Large intestine (tissue), 3 donors: ENCODE measurements at regions not wholly inside any gene's neighbourhood (a gene's known extent, or its start where the extent isn't known, plus 50 kb on each side); places are given as distances from the start of the nearest gene placed in this dataset.

Experiments used
- DNase-seq, 2 donors: peaks; one replicate each; pipeline versions ENCODE4 v3.0.0 to v3.0.0-alpha.2; 2013
- H3K27ac ChIP-seq: one replicate; pipeline ENCODE4 v1.5.1; 2013; ENCODE audit warnings: low read length
- H3K27me3 ChIP-seq: 2 replicates; pipeline ENCODE4 v1.6.1; 2013; ENCODE audit warnings: low read length; ENCODE audit not compliant: control insufficient read depth, insufficient read depth
- H3K36me3 ChIP-seq: 2 replicates; pipeline ENCODE4 v1.6.1; 2013; ENCODE audit warnings: low read length; ENCODE audit not compliant: control insufficient read depth, insufficient read depth
- H3K4me1 ChIP-seq: one replicate; pipeline ENCODE4 v1.6.1; 2013; ENCODE audit warnings: low read length; ENCODE audit not compliant: control insufficient read depth, insufficient read depth
- H3K4me3 ChIP-seq: one replicate; pipeline ENCODE4 v1.5.1; 2013; ENCODE audit warnings: low read length
- H3K9me3 ChIP-seq: one replicate; pipeline ENCODE4 v1.6.1; 2013; ENCODE audit warnings: mild to moderate bottlenecking, low read depth, low read length, moderate library complexity; ENCODE audit not compliant: control insufficient read depth
- WGBS: methylation state at CpG from one replicate; pipeline ENCODE4 v1.1.5; 2013; ENCODE audit warnings: low lambda C conversion rate; ENCODE audit not compliant: insufficient coverage; 5-methylcytosine and 5-hydroxymethylcytosine counted together

DNA sequence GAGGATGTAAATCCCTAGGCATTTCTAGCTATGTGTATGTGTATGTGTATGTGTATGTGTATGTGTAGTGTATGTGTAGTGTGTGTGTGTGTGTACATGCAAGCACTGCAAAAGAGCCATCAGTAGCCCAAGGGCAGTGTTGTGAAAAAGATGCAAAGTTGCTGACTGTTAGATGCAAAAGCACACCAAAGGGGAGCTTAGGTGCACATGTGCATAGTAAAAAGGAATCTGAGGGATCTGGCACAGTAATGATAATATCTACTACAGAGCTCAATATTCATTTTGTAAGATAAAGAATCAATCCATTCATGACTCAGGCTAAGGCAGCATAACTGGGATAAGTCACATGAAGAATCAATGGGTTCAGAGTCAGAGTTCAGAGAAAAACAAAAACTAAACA is 80.2 kb downstream of the TMEM47 start:
- H3K9me3 ChIP-seq: no peaks in the 10 kb centered on the region
- H3K36me3 ChIP-seq: no peaks in the 10 kb centered on the region
- H3K4me1 ChIP-seq: no peaks in the 10 kb centered on the region
- H3K4me3 ChIP-seq: no peak overlapping the region
- DNase-seq: no peak
- H3K27me3 ChIP-seq: no peaks in the 10 kb centered on the region
- H3K27ac ChIP-seq: no peak overlapping the region

- Histone ChIP-seq H3K27ac (no peak overlapping the region), H3K9me3 (no peaks in the 10 kb centered on the region), H3K4me3 (no peak overlapping the region), H3K36me3 (no peaks in the 10 kb centered on the region), H3K27me3 (no peaks in the 10 kb centered on the region), H3K4me1 (no peaks in the 10 kb centered on the region)
- no CpG with 5 or more reads among the region's 2 CpGs for WGBS
- DNase-seq: no peak
Measured at GRCh38 chrX:34565981-34566380, 91.1 kb downstream of the TMEM47 start.

DNA sequence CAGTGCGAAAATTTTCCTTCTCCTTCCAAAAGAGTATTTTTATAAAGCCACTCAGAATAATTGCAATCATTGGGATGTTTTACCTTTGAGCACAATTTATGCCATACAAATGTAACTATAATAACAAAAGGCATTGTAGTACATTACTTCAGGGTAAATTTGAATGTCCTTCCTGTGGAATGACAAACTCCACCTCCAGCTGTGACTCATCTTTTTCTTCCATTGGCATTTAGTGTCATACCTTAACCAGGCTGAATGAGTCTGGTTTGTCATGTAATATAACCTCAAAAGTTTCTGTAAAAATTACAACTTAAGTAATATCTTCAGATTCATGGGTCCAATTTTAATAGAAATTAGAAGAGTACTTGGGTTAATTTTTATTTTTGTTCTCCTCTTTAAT is 93.3 kb downstream of the TMEM47 start:
- Histone ChIP-seq H3K27ac (no peak overlapping the region), H3K9me3 (no peaks in the 10 kb centered on the region), H3K4me1 (no peaks in the 10 kb centered on the region), H3K27me3 (no peaks in the 10 kb centered on the region), H3K36me3 (no peaks in the 10 kb centered on the region), H3K4me3 (no peak overlapping the region)
- WGBS: no CpG with 5 or more reads among the region's 1 CpG
- no peak for DNase-seq

DNA sequence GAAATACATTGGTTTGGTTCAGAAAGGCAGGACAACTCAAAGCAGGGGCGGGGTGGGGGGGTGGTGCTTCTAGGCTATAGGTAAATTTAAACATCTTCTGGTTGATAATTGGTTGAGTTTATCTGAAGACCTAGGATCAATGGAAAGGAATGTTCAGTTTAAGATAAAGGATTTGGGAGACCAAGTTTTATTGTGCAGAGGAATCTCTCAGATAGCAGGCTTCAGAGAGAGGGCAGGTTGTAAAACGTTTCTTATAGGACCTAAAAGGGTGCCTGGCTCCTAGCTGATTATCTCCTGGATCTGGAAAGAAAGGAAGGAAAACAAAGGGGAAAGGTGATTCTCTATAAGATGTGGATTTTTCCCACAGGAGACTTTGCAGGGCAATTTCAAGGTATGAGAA is 94.0 kb downstream of the TMEM47 start:
- H3K27me3 ChIP-seq: no peaks in the 10 kb centered on the region
- no peak overlapping the region for H3K27ac ChIP-seq
- H3K9me3 ChIP-seq: no peaks in the 10 kb centered on the region
- H3K4me3 ChIP-seq: no peak overlapping the region
- H3K36me3 ChIP-seq: no peaks in the 10 kb centered on the region
- DNase-seq: no peak
- no peaks in the 10 kb centered on the region for H3K4me1 ChIP-seq
- WGBS: no CpG with 5 or more reads among the region's 2 CpGs

DNA sequence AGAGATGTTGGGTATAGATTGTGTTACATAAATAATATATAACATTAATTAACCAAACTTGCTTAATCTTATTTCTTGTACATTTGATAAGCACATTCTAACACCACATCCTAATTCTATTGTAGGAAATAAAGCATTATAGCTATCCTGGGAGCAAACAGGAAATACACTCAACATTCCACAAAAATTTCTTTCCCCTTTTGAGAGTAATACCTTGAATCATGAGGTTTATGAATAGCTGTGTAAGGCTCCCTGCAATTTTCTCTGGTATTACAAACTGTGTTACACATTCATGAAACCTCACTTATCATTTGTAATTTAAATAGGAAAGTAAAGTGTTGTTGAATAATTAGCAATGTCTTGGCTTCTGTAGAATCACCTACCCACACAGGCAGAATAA is 95.1 kb downstream of the TMEM47 start:
- Histone ChIP-seq H3K27ac (no peak overlapping the region), H3K4me3 (no peak overlapping the region), H3K36me3 (no peaks in the 10 kb centered on the region), H3K4me1 (no peaks in the 10 kb centered on the region), H3K27me3 (no peaks in the 10 kb centered on the region), H3K9me3 (no peaks in the 10 kb centered on the region)
- no peak for DNase-seq

GRCh38 chrX:34560180-34560579 is 96.9 kb downstream of the TMEM47 start:
- DNase-seq: no peak
- H3K4me1 ChIP-seq: no peaks in the 10 kb centered on the region
- H3K27me3 ChIP-seq: no peaks in the 10 kb centered on the region
- H3K27ac ChIP-seq: no peak overlapping the region
- no peak overlapping the region for H3K4me3 ChIP-seq
- no peaks in the 10 kb centered on the region for H3K36me3 ChIP-seq
- no peaks in the 10 kb centered on the region for H3K9me3 ChIP-seq
- WGBS: no CpG with 5 or more reads among the region's 4 CpGs

GRCh38 chrX:34559325-34559724 is 97.8 kb downstream of the TMEM47 start:
- WGBS: no CpG with 5 or more reads among the region's 1 CpG
- no peaks in the 10 kb centered on the region for H3K4me1 ChIP-seq
- no peaks in the 10 kb centered on the region for H3K9me3 ChIP-seq
- H3K27ac ChIP-seq: no peak overlapping the region
- H3K27me3 ChIP-seq: no peaks in the 10 kb centered on the region
- no peak for DNase-seq
- H3K4me3 ChIP-seq: no peak overlapping the region
- H3K36me3 ChIP-seq: no peaks in the 10 kb centered on the region

DNA sequence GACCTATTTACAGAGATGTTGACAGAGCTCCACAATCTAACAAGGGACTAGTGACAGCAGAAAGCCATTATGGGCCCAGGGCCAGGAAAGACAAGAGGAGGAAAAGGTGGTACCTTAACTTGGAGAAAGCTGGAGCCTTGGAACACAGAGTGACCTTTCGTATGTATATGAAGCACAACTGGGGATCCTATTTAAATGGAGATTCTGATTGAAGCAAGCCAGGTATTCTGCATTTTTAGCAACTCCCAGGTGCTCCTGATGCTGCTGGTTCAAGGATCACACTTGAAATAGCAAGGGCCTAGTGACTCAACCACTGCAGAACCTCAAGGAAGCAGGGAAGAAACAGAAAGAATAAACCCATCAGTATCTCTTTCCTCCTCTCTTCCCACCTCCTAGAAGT is 99.4 kb downstream of the TMEM47 start:
- no CpG with 5 or more reads among the region's 1 CpG for WGBS

GRCh38 chrX:34555481-34555880 is 101.6 kb downstream of the TMEM47 start:
- H3K4me3 ChIP-seq: no peak overlapping the region
- WGBS: no CpG with 5 or more reads among the region's 6 CpGs

More for the DNA sequence above, 99.4 kb downstream of the TMEM47 start:
- Histone ChIP-seq H3K9me3 (no peaks in the 10 kb centered on the region), H3K36me3 (no peaks in the 10 kb centered on the region), H3K27ac (no peak overlapping the region), H3K4me3 (no peak overlapping the region), H3K4me1 (no peaks in the 10 kb centered on the region), H3K27me3 (no peaks in the 10 kb centered on the region)
- DNase-seq: no peak

GRCh38 chrX:34546366-34546765 is 110.7 kb downstream of the TMEM47 start:
- no CpG with 5 or more reads among the region's 4 CpGs for WGBS
- Histone ChIP-seq H3K27ac (no peak overlapping the region), H3K27me3 (no peaks in the 10 kb centered on the region), H3K9me3 (no peaks in the 10 kb centered on the region), H3K4me3 (no peak overlapping the region), H3K4me1 (no peaks in the 10 kb centered on the region), H3K36me3 (no peaks in the 10 kb centered on the region)
- DNase-seq: no peak

More at GRCh38 chrX:34555481-34555880, 101.6 kb downstream of the TMEM47 start:
- no peak overlapping the region for H3K27ac ChIP-seq
- H3K27me3 ChIP-seq: no peaks in the 10 kb centered on the region
- H3K9me3 ChIP-seq: no peaks in the 10 kb centered on the region
- H3K36me3 ChIP-seq: no peaks in the 10 kb centered on the region
- no peaks in the 10 kb centered on the region for H3K4me1 ChIP-seq
- no peak for DNase-seq

- Histone ChIP-seq H3K27ac (no peak overlapping the region), H3K36me3 (no peaks in the 10 kb centered on the region), H3K4me3 (no peak overlapping the region), H3K27me3 (no peaks in the 10 kb centered on the region), H3K4me1 (no peaks in the 10 kb centered on the region), H3K9me3 (no peaks in the 10 kb centered on the region)
- DNase-seq: no peak
Measured at GRCh38 chrX:34528081-34528480, 129.0 kb downstream of the TMEM47 start.
